ENCODE measurements at regions not wholly inside any gene's neighbourhood (a gene's known extent, or its start where the extent isn't known, plus 50 kb on each side); places are given as distances from the start of the nearest gene placed in this dataset.

DNA sequence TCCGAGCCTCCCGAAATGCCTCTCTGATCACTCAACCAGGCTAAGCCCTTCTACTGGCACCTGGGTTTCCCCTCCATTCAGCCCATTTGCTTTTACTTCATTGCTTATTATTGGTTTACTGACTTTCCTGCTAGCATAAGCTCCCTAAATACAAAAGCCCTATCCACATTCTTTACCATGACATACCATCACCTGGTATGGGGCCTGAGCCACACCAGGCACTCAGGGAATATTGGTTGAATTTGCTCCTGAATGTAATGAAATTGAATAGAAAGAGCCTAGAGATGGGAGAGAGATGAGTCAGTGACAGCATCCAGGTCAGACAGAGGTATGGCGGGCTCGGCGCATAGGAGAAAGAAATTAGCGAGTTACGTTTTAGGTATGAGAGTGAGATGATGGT is 120.0 kb downstream of the CD164 start:
- no peak overlapping the region for H2AFZ ChIP-seq (ENCODE audit: low read length)
- H3K9ac ChIP-seq (ENCODE audit: low read length), result no peak overlapping the region
- ChIA-PET CTCF (no interaction called here), POLR2A (ENCODE audit: unreplicated experiment) (no interaction called here)
- 0 out of 2 replicates have a peak, but pooled peaks cover 5% of the 10 kb centered on the region for H3K4me1 ChIP-seq (ENCODE audit: insufficient read depth, low read length)
- H4K20me1 ChIP-seq (ENCODE audit: low read length), result no peaks in the 10 kb centered on the region
- H3F3A ChIP-seq (ENCODE audit: low read length, unreplicated experiment), result no peaks in the 10 kb centered on the region
- ATAC-seq, result no peak
- intact Hi-C loops (cut with micrococcal nuclease), result no loop called here
- H3K9me3 ChIP-seq (ENCODE audit: low read length), result no peaks in the 10 kb centered on the region
- H3K9me2 ChIP-seq (replicated peaks; ENCODE audit: low read length), result no peaks in the 10 kb centered on the region
- no peak for DNase-seq
- TF ChIP-seq EZH2phosphoT487 (IDR thresholded peaks at IDR 0.05; ENCODE audit: borderline replicate concordance, low read length), result no peak
- TF ChIP-seq, protein P1, sequence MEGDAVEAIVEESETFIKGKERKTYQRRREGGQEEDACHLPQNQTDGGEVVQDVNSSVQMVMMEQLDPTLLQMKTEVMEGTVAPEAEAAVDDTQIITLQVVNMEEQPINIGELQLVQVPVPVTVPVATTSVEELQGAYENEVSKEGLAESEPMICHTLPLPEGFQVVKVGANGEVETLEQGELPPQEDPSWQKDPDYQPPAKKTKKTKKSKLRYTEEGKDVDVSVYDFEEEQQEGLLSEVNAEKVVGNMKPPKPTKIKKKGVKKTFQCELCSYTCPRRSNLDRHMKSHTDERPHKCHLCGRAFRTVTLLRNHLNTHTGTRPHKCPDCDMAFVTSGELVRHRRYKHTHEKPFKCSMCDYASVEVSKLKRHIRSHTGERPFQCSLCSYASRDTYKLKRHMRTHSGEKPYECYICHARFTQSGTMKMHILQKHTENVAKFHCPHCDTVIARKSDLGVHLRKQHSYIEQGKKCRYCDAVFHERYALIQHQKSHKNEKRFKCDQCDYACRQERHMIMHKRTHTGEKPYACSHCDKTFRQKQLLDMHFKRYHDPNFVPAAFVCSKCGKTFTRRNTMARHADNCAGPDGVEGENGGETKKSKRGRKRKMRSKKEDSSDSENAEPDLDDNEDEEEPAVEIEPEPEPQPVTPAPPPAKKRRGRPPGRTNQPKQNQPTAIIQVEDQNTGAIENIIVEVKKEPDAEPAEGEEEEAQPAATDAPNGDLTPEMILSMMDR (conservative IDR thresholded peaks at IDR 0.05; ENCODE audit: low read depth, low read length), result no peak
- no peak for TF ChIP-seq EZH2 (IDR thresholded peaks at IDR 0.05; ENCODE audit: low read length, unreplicated experiment)
- no peak overlapping the region for H3K4me3 ChIP-seq (ENCODE audit: low read length)
- H3K27me3 ChIP-seq (ENCODE audit: low read length), result no peaks in the 10 kb centered on the region
- no peaks in the 10 kb centered on the region for H3K79me2 ChIP-seq (ENCODE audit: low read length)
- no peaks in the 10 kb centered on the region for H3K36me3 ChIP-seq (ENCODE audit: low read depth, low read length)
- no TSS peak for BruUV-seq (replicated peaks)
- no peak overlapping the region for H3K27ac ChIP-seq (ENCODE audit: low read length)
- H3K4me2 ChIP-seq (ENCODE audit: low read length), result no peak overlapping the region

DNA sequence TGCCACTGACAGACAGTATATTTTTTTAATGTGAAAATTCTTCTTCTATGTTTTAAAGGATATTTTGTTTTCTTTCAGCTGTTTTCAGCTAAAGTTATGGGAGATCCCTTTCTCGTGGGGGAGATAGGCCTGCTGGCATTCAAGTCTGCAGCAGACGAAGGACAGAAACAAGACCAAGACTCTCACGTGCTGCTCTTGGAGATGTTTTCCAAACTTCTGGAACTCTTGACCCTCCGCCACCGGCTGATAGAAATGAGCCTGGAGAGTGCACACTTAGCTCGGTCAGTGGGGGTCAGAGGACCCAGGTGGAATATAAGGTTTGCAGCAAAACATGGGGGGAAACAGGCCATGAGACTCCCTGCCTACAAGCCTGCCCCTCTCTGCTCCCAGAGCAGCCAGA is 120.5 kb downstream of the CD164 start:
- H3K9me2 ChIP-seq (replicated peaks; ENCODE audit: low read length), result no peaks in the 10 kb centered on the region
- no peak for DNase-seq
- no peaks in the 10 kb centered on the region for H3K27me3 ChIP-seq (ENCODE audit: low read length)
- 0 out of 2 replicates have a peak, but pooled peaks cover 5% of the 10 kb centered on the region for H3K4me1 ChIP-seq (ENCODE audit: insufficient read depth, low read length)
- no peak overlapping the region for H2AFZ ChIP-seq (ENCODE audit: low read length)
- BruUV-seq (replicated peaks), result no TSS peak
- no peaks in the 10 kb centered on the region for H3K9me3 ChIP-seq (ENCODE audit: low read length)
- H3K79me2 ChIP-seq (ENCODE audit: low read length), result no peaks in the 10 kb centered on the region
- no peak overlapping the region for H3K27ac ChIP-seq (ENCODE audit: low read length)
- TF ChIP-seq EZH2 (IDR thresholded peaks at IDR 0.05; ENCODE audit: low read length, unreplicated experiment) (no peak), EZH2phosphoT487 (IDR thresholded peaks at IDR 0.05; ENCODE audit: borderline replicate concordance, low read length) (no peak)
- TF ChIP-seq, protein P1 (conservative IDR thresholded peaks at IDR 0.05; ENCODE audit: low read depth, low read length), result no peak
- H3F3A ChIP-seq (ENCODE audit: low read length, unreplicated experiment), result no peaks in the 10 kb centered on the region
- H3K4me3 ChIP-seq (ENCODE audit: low read length), result no peak overlapping the region
- no peaks in the 10 kb centered on the region for H4K20me1 ChIP-seq (ENCODE audit: low read length)
- H3K4me2 ChIP-seq (ENCODE audit: low read length), result no peak overlapping the region
- POLR2A ChIA-PET (ENCODE audit: unreplicated experiment), result no interaction called here
- H3K9ac ChIP-seq (ENCODE audit: low read length), result no peak overlapping the region
- intact Hi-C loops (cut with micrococcal nuclease), result no loop called here
- CTCF ChIA-PET, result no interaction called here
- no peaks in the 10 kb centered on the region for H3K36me3 ChIP-seq (ENCODE audit: low read depth, low read length)
- no peak for ATAC-seq

GRCh38 chr6:109260701-109261100 is 121.6 kb downstream of the CD164 start:
- ATAC-seq (no peak), DNase-seq (no peak)
- no peaks in the 10 kb centered on the region for H3K79me2 ChIP-seq (ENCODE audit: low read length)
- intact Hi-C loops (cut with micrococcal nuclease), result no loop called here
- ChIA-PET CTCF (no interaction called here), POLR2A (ENCODE audit: unreplicated experiment) (no interaction called here)
- H2AFZ ChIP-seq (ENCODE audit: low read length), result no peak overlapping the region
- peaks cover 15% of the 10 kb centered on the region for H3K4me1 ChIP-seq (ENCODE audit: insufficient read depth, low read length)
- no peaks in the 10 kb centered on the region for H3K9me3 ChIP-seq (ENCODE audit: low read length)
- no peak for TF ChIP-seq EZH2 (IDR thresholded peaks at IDR 0.05; ENCODE audit: low read length, unreplicated experiment)
- no peak for TF ChIP-seq EZH2phosphoT487 (IDR thresholded peaks at IDR 0.05; ENCODE audit: borderline replicate concordance, low read length)
- TF ChIP-seq, protein P1 (conservative IDR thresholded peaks at IDR 0.05; ENCODE audit: low read depth, low read length), result no peak
- H3F3A ChIP-seq (ENCODE audit: low read length, unreplicated experiment), result no peaks in the 10 kb centered on the region
- BruUV-seq (replicated peaks), result no TSS peak
- H3K4me3 ChIP-seq (ENCODE audit: low read length), result no peak overlapping the region
- no peak overlapping the region for H3K9ac ChIP-seq (ENCODE audit: low read length)
- H3K27me3 ChIP-seq (ENCODE audit: low read length), result no peaks in the 10 kb centered on the region
- H4K20me1 ChIP-seq (ENCODE audit: low read length), result no peaks in the 10 kb centered on the region
- no peaks in the 10 kb centered on the region for H3K36me3 ChIP-seq (ENCODE audit: low read depth, low read length)
- no peak overlapping the region for H3K4me2 ChIP-seq (ENCODE audit: low read length)
- H3K27ac ChIP-seq (ENCODE audit: low read length), result no peak overlapping the region
- no peaks in the 10 kb centered on the region for H3K9me2 ChIP-seq (replicated peaks; ENCODE audit: low read length)
